Astrocyte (in vitro differentiated cells and primary cell): ENCODE measurements at regions not wholly inside any gene's neighbourhood (a gene's known extent, or its start where the extent isn't known, plus 50 kb on each side); places are given as distances from the start of the nearest gene placed in this dataset.

ENCODE experiments used
- CTCF ChIP-seq: IDR thresholded peaks from 2 replicates; pipeline ENCODE4 v1.5.1; 2011; ENCODE audit warnings: low read depth, mild to moderate bottlenecking, inconsistent platforms, low read length, moderate library complexity; ENCODE audit not compliant: insufficient read depth
- EZH2 ChIP-seq: IDR thresholded peaks from 2 replicates; pipeline ENCODE4 v1.6.1; 2012; ENCODE audit warnings: mild to moderate bottlenecking, low read length, inconsistent platforms; ENCODE audit not compliant: insufficient read depth

GRCh38 chr2:129744141-129744540 is 235.3 kb upstream of the RAB6C start:
- TF ChIP-seq CTCF = no peak
- TF ChIP-seq EZH2 = no peak
